ENCODE measurements at regions not wholly inside any gene's neighbourhood (a gene's known extent, or its start where the extent isn't known, plus 50 kb on each side); places are given as distances from the start of the nearest gene placed in this dataset.

- H3K27ac ChIP-seq, result no peak overlapping the region
- TF ChIP-seq CTCF (conservative IDR thresholded peaks at IDR 0.05), result no peak
Measured at GRCh38 chr7:68792351-68792750, 805.9 kb upstream of the AUTS2 start.

GRCh38 chr7:68793513-68793912 lies 804.8 kb upstream of the AUTS2 start:
- TF ChIP-seq CTCF (conservative IDR thresholded peaks at IDR 0.05), result no peak
- H3K27ac ChIP-seq, result no peak overlapping the region

GRCh38 chr7:68800316-68800715 lies 798.0 kb upstream of the AUTS2 start:
- H3K27ac ChIP-seq, result no peak overlapping the region
- TF ChIP-seq CTCF (conservative IDR thresholded peaks at IDR 0.05), result no peak

GRCh38 chr7:68805159-68805558 lies 793.1 kb upstream of the AUTS2 start:
- TF ChIP-seq CTCF (conservative IDR thresholded peaks at IDR 0.05), result no peak
- H3K27ac ChIP-seq, result no peak overlapping the region

GRCh38 chr7:68807666-68808065 lies 790.6 kb upstream of the AUTS2 start:
- no peak overlapping the region for H3K27ac ChIP-seq
- TF ChIP-seq CTCF (conservative IDR thresholded peaks at IDR 0.05), result no peak

- TF ChIP-seq CTCF (conservative IDR thresholded peaks at IDR 0.05), result no peak
- H3K27ac ChIP-seq, result peak overlapping the region; percentile 84
Measured at GRCh38 chr7:68813551-68814080, 784.7 kb upstream of the AUTS2 start.

GRCh38 chr7:68816491-68816890 lies 781.8 kb upstream of the AUTS2 start:
- H3K27ac ChIP-seq, result no peak overlapping the region

More at GRCh38 chr7:68816491-68816890, 781.8 kb upstream of the AUTS2 start:
- TF ChIP-seq CTCF (conservative IDR thresholded peaks at IDR 0.05), result no peak

Measured in VCaP (cell line).